ENCODE measurements at regions not wholly inside any gene's neighbourhood (a gene's known extent, or its start where the extent isn't known, plus 50 kb on each side); places are given as distances from the start of the nearest gene placed in this dataset.
"Not testable (repeated sequence)": the region's sequence is repeated elsewhere in the genome, so short reads cannot be mapped to it uniquely, and the experiment has no call there.

GRCh38 chr16:31581065-31581464 is 53.4 kb downstream of the AHSP start:
- H3K27me3 Mint-ChIP-seq; DNase-seq (ENCODE audit: extremely low spot score, unreplicated experiment); H3K4me3 Mint-ChIP-seq; H3K4me1 Mint-ChIP-seq (ENCODE audit: unreplicated experiment); H3K36me3 Mint-ChIP-seq; H3K27ac Mint-ChIP-seq: not testable (repeated sequence)
- H3K9me3 Mint-ChIP-seq: peaks cover 11% of the 10 kb centered on the region

- H3K27me3 Mint-ChIP-seq; H3K36me3 Mint-ChIP-seq; H3K4me1 Mint-ChIP-seq (ENCODE audit: unreplicated experiment); DNase-seq (ENCODE audit: extremely low spot score, unreplicated experiment); H3K9me3 Mint-ChIP-seq; H3K4me3 Mint-ChIP-seq; H3K27ac Mint-ChIP-seq: not testable (repeated sequence)
Observed at GRCh38 chr16:31601737-31602384, 74.2 kb downstream of the AHSP start.

GRCh38 chr16:31618130-31618529 is 90.4 kb downstream of the AHSP start:
- H3K4me1 Mint-ChIP-seq (ENCODE audit: unreplicated experiment): no peaks in the 10 kb centered on the region
- TF ChIP-seq CTCF (conservative IDR thresholded peaks at IDR 0.05): no peak

GRCh38 chr16:31636433-31636832 is 108.7 kb downstream of the AHSP start:
- DNase-seq (ENCODE audit: extremely low spot score, unreplicated experiment): no peak
- TF ChIP-seq CTCF (conservative IDR thresholded peaks at IDR 0.05): no peak
- Mint-ChIP-seq H3K4me3 (no peak overlapping the region), H3K27me3 (no peaks in the 10 kb centered on the region), H3K9me3 (peaks cover 3% of the 10 kb centered on the region), H3K4me1 (ENCODE audit: unreplicated experiment) (no peaks in the 10 kb centered on the region), H3K27ac (no peak overlapping the region), H3K36me3 (no peaks in the 10 kb centered on the region)

More at GRCh38 chr16:31618130-31618529, 90.4 kb downstream of the AHSP start:
- Mint-ChIP-seq H3K4me3 (no peak overlapping the region), H3K9me3 (peaks cover 6% of the 10 kb centered on the region), H3K36me3 (no peaks in the 10 kb centered on the region), H3K27ac (no peak overlapping the region), H3K27me3 (no peaks in the 10 kb centered on the region)
- no peak for DNase-seq (ENCODE audit: extremely low spot score, unreplicated experiment)

GRCh38 chr16:31641279-31641678 is 113.6 kb downstream of the AHSP start:
- DNase-seq (ENCODE audit: extremely low spot score, unreplicated experiment): no peak
- peaks cover 3% of the 10 kb centered on the region for H3K9me3 Mint-ChIP-seq
- no peak overlapping the region for H3K4me3 Mint-ChIP-seq
- H3K4me1 Mint-ChIP-seq (ENCODE audit: unreplicated experiment): no peaks in the 10 kb centered on the region
- H3K36me3 Mint-ChIP-seq: no peaks in the 10 kb centered on the region
- H3K27me3 Mint-ChIP-seq: no peaks in the 10 kb centered on the region
- H3K27ac Mint-ChIP-seq: no peak overlapping the region
- TF ChIP-seq CTCF (conservative IDR thresholded peaks at IDR 0.05): no peak

- not testable (repeated sequence) for DNase-seq (ENCODE audit: extremely low spot score, unreplicated experiment); H3K36me3 Mint-ChIP-seq; H3K27me3 Mint-ChIP-seq; H3K4me3 Mint-ChIP-seq; H3K9me3 Mint-ChIP-seq; H3K27ac Mint-ChIP-seq; H3K4me1 Mint-ChIP-seq (ENCODE audit: unreplicated experiment)
Observed at GRCh38 chr16:31655674-31656073, 128.0 kb downstream of the AHSP start.

- no peak overlapping the region for H3K4me3 Mint-ChIP-seq
Observed at GRCh38 chr16:31664683-31665482, 137.2 kb downstream of the AHSP start.

More at GRCh38 chr16:31664683-31665482, 137.2 kb downstream of the AHSP start:
- no peaks in the 10 kb centered on the region for H3K4me1 Mint-ChIP-seq (ENCODE audit: unreplicated experiment)
- no peak for TF ChIP-seq CTCF (conservative IDR thresholded peaks at IDR 0.05)
- peaks cover 2% of the 10 kb centered on the region for H3K27me3 Mint-ChIP-seq
- peaks cover 13% of the 10 kb centered on the region for H3K9me3 Mint-ChIP-seq
- no peak overlapping the region for H3K27ac Mint-ChIP-seq
- no peaks in the 10 kb centered on the region for H3K36me3 Mint-ChIP-seq
- DNase-seq (ENCODE audit: extremely low spot score, unreplicated experiment): no peak

Measured in type B pancreatic cell (in vitro differentiated cells).